GM19468 (cell line): ENCODE measurements at regions not wholly inside any gene's neighbourhood (a gene's known extent, or its start where the extent isn't known, plus 50 kb on each side); places are given as distances from the start of the nearest gene placed in this dataset.
"Not testable (repeated sequence)": the region's sequence is repeated elsewhere in the genome, so short reads cannot be mapped to it uniquely, and the experiment has no call there.

Experiments
- ATAC-seq: cut with Tn5 transposase; IDR thresholded peaks from one replicate; pipeline ENCODE4 v1.9.1; 2021; ENCODE audit warnings: mild to moderate bottlenecking, moderate library complexity, moderate number of reproducible peaks; ENCODE audit not compliant: unreplicated experiment; ENCODE audit errors: extremely low read depth

GRCh38 chr12:80045594-80045993 lies 53.7 kb upstream of the OTOGL start:
- no peak for ATAC-seq

- no peak for ATAC-seq
These were observed 54.7 kb upstream of the OTOGL start for GRCh38 chr12:80044694-80045046.

- no peak for ATAC-seq
These were observed 57.6 kb upstream of the OTOGL start for GRCh38 chr12:80041692-80042091.

GRCh38 chr12:80041071-80041470 lies 58.3 kb upstream of the OTOGL start:
- no peak for ATAC-seq

- ATAC-seq: no peak
These were observed 59.1 kb upstream of the OTOGL start for GRCh38 chr12:80040075-80040738.

- ATAC-seq: no peak
These were observed 61.2 kb upstream of the OTOGL start for GRCh38 chr12:80038062-80038560.

- no peak for ATAC-seq
These were observed 65.9 kb upstream of the OTOGL start for GRCh38 chr12:80033448-80033847.

- no peak for ATAC-seq
These were observed 66.4 kb upstream of the OTOGL start for GRCh38 chr12:80032946-80033345.

- ATAC-seq: no peak
These were observed 68.1 kb upstream of the OTOGL start for GRCh38 chr12:80031229-80031628.

- ATAC-seq: no peak
These were observed 73.7 kb upstream of the OTOGL start for GRCh38 chr12:80025638-80026037.

GRCh38 chr12:80019691-80020090 lies 79.6 kb upstream of the OTOGL start:
- ATAC-seq: no peak

GRCh38 chr12:80018119-80018518 lies 81.2 kb upstream of the OTOGL start:
- ATAC-seq: no peak

- ATAC-seq: no peak
These were observed 82.0 kb upstream of the OTOGL start for GRCh38 chr12:80017261-80017870.

- ATAC-seq: no peak
These were observed 81.8 kb upstream of the PPP1R12A start for GRCh38 chr12:80016684-80017083.

- no peak for ATAC-seq
These were observed 80.8 kb upstream of the PPP1R12A start for GRCh38 chr12:80015660-80016059.

- ATAC-seq: not testable (repeated sequence)
These were observed 68.8 kb upstream of the PPP1R12A start for GRCh38 chr12:80003744-80004143.

GRCh38 chr12:80001562-80001961 lies 66.7 kb upstream of the PPP1R12A start:
- no peak for ATAC-seq

GRCh38 chr12:80000831-80001230 lies 65.9 kb upstream of the PPP1R12A start:
- ATAC-seq: no peak

- no peak for ATAC-seq
These were observed 63.7 kb upstream of the PPP1R12A start for GRCh38 chr12:79998554-79998953.

GRCh38 chr12:79997096-79997791 lies 62.3 kb upstream of the PPP1R12A start:
- ATAC-seq: peak; percentile 96

- not testable (repeated sequence) for ATAC-seq
These were observed 60.6 kb upstream of the PPP1R12A start for GRCh38 chr12:79995385-79996084.
